Dedifferentiated amniotic fluid mesenchymal stem cell (primary cell): ENCODE measurements at regions not wholly inside any gene's neighbourhood (a gene's known extent, or its start where the extent isn't known, plus 50 kb on each side); places are given as distances from the start of the nearest gene placed in this dataset.
"Not testable (repeated sequence)": the region's sequence is repeated elsewhere in the genome, so short reads cannot be mapped to it uniquely, and the experiment has no call there.

Experiments
- DNase-seq: peaks from one replicate; pipeline ENCODE4 v3.0.0-alpha.2; 2016; ENCODE audit errors: extremely low spot score

DNA sequence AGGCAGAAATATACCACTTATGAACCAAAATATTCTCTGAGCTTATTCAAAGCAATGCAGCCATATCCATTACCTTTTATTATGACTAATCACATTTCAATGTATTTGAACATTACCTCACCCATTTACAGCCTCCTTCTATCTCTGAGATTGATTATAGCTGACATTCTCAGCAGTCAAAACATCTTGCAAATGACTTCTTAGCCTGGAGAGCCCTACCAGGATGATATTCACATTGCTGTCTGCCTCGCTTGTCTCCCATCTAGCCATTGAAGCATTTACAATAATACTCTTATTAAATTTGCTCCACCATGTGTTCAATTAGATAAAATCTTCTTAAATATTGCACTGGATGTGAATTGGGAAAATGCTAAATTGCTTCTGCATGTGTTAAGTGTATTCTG is 1879.9 kb upstream of the ACO1 start:
- DNase-seq = no peak

DNA sequence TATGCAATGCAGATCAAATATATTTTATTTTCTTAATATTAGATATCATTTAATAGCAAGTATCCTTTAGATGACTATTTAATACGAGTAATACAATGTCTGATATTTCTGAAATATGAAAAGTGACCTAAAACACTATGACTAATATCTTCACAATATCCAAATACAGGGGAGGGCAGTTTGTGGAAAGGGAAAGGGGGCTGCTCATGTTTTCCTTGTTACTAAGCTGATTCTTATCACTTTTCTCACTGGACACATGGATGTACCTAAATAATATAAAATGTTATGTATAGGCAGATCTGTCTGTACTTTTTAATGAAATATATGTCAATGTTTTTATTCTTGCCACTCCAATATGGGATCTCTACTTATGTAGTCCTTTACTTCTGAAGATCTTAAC is 1879.1 kb upstream of the ACO1 start:
- DNase-seq = no peak

DNA sequence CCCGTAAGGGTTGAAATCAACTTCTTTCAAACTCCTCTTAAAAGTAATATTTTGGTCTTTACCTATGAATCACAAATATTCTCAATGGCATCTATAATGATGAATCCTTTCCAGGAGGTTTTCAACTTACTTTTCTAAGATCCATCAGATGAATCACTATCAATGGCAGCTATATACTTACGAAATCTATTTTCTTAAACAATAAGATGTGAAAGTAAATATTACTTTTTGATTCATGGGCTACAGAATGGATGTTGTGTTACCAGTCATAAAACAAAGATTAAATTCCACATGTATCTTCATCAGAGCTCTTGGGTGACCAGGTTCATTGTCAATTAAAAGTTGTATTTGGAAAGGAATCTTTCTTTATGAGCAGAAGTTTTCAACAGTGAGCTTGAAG is 1877.7 kb upstream of the ACO1 start:
- no peak for DNase-seq

DNA sequence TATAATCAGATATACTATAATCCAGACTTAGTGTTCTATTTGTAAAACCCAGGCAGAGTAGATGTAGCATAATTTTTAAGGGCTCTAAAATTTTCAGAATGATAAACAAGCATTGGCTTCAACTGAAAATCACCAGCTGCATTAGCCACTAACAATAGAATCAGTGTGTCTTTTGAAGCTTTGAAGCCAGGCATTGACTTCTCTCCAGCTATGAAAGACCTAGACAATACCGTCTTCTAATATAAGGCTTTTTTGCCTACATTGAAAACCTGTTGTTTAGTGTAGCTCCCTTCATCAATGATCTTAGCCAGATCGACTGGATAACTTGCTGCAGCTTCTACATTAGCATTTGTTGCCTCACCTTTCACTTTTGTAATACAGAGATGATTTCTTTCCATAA is 1877.3 kb upstream of the ACO1 start:
- DNase-seq = no peak

DNA sequence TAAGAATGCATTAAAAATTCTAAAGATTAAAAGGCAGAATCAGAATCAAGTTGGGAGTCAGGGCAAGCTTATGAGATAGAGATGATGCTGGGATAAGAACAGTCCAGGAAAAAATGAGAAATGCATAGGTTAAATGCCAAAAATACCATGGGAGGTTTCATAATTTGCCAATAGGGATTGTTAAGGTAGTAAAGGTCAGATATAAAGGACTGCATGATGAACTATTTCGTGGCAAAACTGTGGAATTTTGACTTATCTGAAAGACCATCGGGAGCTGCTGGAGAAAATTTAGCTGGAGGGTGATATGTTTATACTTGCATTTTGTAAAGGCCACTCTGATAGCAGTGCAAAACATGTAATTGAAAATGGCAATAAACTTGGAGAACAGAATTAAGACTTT is 1872.8 kb upstream of the ACO1 start:
- DNase-seq = no peak

DNA sequence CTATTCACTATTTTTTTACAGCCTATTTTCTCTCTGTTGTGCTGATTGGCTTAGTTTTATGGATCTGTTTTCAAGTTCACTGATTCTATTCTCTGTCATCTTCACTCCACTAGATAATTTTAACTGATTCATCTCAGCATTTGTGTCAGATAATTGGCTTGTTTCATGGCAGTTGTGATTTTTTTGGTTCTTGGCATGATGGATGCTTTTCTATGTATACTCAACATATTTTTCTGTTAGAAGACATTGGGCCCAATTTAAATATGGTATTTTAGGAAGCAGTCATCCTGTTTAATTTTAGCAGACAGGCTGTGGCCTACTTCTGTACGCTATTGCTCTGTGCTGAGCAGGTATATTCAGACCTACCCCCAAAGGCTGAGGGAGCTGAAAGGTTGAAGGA is 1865.3 kb upstream of the ACO1 start:
- no peak for DNase-seq

DNA sequence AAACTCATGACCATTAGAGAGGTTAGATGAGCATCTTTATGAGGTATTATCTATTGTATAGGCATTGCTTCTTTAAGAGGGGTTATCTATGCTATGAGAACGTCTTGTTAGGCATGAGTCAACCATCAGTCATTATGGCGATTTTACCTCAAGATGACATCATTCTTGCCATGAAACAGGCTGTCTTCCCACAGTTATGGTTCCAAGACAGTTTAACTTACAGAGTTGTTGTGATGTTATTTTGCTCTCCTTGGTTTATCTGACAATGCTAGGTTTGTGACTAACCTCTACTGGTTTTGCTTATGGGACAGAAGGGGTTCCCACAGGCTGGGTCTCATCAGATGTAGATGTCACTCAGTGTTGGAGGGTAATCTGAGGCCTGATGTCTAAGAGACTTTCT is 1864.7 kb upstream of the ACO1 start:
- no peak for DNase-seq

DNA sequence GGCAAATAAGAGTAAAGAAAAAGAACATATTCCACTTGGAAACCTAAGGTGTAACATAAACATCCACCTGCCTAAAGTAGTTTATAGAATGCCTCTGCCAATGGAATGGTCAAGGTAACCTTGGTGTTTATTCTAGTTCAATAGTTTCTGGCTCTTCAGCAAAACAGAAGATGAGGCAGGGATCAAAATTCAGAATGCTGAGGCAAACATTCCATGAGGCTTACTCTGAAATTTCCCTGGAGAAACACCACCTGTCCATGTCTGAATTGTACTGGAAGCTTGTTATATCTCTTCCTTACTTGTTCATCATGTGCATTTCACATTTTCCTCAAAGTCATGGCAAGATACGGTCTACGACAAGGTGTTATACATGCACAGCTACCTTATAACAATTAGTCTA is 1862.4 kb upstream of the ACO1 start:
- DNase-seq = no peak

DNA sequence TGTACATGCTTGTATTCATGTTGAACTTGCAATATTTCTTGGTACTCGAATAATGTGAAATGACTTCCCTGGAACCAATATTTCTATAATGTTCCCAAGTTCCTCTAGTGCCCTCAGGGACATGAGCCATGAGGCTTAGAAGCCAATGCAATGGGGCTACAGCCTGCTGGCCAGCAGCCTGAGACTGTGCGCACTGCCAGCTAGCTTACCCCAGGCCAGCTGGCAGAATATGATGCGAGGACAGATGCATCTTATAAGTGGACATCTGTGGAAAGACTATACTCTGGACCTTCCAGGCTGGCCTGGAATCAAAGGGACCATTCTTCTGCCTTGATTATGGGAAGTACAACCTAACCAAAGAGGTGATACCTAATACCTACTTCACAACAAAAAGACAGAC is 1862.0 kb upstream of the ACO1 start:
- no peak for DNase-seq

DNA sequence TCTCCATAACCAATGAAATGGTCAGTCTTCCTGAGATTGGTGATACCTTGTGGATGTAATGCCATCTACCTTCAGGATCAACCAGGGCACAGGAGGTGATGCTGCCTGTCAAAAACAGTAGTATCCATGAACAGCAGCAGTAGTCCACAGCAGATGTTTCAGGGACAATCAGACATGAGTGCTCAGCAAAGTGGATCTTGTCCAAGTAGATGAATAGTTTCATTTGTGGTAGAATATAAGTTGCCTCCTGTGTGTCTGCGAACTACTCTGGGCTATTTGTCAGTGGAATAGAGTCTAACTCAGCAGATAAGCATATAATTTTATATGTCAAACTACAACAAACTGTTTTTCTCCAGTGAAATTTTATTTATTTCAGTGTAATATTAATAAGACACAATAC is 1860.1 kb upstream of the ACO1 start:
- no peak for DNase-seq

DNA sequence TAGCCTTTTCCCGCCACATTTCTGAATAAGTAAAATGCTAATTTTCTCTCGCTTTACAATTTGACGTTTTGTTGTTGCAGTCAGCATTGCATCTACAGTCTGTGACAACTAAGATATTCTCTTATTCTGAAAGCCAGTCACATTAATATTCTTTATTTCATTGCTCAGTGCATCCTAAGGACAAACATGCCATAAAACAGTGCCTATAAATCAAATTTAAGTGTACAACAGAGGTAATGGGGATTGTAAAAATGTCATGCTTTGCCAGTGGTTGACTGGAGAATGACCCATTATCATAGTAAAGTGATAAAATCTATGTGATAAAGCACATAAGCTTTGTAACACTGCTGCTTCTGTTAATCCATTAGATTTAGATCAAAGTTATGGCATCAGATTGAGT is 1850.0 kb upstream of the ACO1 start:
- no peak for DNase-seq

DNA sequence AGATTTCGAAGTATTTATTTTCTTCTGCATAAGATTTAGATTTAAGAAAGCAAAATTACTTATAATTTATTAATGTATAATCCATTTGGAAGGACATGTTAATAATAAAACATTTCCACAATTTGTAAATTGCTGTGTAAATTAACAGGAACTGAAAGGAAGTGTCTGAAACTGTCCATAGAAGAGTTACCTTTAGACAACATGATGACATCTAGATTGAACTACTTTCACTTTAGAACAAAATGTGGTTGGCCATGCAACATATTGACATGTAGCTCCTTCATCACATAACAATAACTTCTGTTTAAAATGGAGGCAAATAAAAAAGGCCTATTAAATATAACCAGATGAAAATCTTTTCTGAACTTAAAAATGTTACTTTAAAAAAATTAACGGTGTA is 1849.5 kb upstream of the ACO1 start:
- DNase-seq = no peak

DNA sequence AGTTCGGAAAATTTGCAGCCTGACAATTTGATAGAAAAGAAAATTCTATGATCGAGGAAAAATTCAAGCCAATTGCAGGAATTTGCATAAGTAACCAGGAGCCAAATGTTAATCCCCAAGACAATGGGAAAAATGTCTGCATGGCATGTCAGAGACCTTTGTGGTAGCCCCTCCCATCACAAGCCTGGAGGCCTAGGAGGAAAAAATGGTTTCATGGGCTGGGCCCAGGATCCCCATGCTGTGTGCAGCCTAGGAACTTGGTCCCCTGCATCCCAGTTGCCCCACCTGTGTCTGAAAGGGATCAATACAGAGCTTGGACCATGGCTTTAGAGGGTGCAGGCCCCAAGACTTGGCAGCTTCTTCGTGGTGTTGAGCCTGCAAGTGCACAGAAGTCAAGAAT is 1847.9 kb upstream of the ACO1 start:
- no peak for DNase-seq

DNA sequence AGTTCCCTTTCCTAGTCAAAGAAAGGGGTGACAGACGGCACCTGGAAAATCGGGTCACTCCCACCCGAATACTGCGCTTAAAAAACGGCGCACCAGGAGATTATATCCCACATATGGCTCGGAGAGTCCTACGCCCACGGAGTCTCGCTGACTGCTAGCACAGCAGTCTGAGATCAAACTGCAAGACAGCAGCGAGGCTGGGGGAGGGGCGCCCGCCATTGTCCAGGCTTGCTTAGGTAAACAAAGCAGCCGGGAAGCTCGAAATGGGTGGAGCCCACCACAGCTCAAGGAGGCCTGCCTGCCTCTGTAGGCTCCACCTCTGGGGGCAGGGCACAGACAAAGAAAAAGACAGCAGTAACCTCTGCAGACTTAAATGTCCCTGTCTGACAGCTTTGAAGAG is 1844.7 kb upstream of the ACO1 start:
- not testable (repeated sequence) for DNase-seq

DNA sequence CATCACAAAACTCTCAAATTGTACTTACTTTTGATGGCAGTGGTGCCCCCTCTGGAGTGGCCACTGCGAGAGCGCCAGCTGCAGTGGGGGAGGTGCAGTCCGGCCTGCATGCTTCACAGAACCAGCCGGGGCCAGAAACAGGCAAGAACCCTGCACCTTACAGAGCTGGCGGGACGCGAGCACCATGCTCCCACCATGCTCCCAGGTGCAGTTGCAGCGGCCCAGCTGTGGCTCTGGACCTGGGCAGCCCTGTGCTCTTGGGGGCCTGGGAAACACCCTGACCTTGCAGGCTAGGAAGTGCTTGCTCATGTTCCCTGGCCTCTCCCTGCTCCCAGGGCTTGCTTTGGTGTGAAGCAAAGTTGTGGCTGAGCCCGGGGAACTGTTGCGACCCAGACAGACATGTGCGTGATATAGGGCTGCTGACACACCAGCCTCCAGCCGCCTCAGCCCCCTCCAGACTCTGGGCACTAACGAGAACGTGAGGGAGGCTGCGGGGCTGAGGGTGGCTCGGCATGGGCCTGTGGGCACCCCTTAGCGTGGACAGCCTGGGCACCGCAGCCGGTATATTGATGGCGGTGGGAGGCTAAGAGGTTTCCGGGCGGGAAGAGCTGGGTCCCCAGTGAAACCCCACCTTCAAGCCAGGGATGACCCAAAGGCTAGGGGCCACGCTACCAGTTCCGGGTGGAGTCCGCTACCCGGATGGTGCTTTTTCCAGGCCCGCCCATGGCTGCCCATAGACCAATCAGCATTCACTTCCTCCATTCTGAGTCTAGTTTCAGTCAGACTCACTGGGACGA is 1809.9 kb upstream of the ACO1 start:
- DNase-seq = no peak

DNA sequence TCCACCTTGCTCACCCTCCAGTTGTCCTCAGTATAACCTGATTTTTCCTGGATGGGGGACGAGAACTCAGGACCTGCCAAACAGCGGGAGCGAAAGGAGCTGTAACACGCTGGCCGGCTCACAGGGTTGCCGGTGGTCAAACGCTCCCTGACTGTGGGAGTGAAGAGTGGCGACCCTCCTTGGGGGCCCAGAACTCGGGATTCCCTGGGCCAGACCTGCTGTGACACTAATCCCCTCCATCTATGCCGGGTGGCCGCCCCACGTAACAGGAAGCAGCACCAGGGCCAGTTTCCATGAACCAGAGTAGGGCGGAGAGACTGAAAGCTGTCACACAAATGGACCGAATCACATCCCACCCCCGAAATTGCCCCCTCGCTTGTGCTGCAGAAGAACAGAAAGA is 1809.2 kb upstream of the ACO1 start:
- no peak for DNase-seq

DNA sequence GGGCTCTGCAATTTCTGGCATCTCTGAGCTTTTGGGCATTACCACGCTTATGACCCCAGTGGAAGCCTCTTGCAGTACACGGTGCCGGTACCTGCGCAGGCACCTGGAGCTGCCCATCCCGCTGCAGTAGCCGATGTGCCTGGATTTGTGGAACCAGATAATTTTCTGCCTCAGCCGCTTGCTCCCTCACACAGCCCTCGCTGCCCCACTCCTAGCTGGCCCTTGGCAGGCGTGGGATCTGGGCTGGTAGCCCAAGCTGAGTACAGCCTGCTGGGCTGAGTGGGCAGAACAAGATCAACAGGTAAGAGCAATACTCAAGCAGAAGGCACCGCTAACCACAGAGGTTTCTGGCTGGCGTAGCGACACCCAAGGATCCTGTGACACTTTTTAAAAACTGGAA is 1808.8 kb upstream of the ACO1 start:
- DNase-seq = no peak

DNA sequence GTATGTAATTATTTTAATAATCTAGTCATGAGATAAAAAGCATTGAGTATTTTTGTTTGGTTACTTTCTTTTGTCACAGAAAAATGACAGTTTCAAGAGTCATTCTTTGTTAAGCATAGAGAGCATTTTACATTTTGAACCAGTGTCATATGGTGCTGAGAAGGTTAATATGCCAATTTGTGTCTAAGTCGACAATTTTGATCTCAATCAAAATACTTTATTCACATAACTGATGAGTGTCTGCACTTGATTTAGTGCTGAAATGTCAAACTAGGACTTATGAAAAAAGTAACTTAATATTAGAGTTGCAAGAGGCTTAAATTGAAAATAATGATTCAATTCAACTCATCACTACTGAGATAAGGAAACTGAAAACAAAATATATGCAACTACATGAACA is 1804.6 kb upstream of the ACO1 start:
- DNase-seq = no peak

DNA sequence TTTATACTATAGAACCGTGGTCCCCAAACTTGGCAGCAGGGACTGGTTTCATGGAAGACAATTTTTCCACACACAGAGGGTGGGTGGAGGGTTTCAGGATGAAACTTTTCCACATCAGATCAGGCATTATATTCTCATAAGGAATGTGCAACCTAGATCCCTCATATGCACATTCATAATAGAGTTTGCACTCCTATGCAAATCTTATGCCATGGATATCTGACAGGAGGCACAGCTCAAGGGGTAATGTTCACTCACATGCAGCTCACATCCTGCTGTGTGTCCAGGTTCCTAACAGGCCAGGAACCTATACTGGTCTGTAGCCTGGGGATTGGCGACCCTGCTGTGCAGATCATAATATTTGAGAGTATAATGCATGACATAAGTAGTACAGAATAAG is 1802.2 kb upstream of the ACO1 start:
- DNase-seq = no peak

DNA sequence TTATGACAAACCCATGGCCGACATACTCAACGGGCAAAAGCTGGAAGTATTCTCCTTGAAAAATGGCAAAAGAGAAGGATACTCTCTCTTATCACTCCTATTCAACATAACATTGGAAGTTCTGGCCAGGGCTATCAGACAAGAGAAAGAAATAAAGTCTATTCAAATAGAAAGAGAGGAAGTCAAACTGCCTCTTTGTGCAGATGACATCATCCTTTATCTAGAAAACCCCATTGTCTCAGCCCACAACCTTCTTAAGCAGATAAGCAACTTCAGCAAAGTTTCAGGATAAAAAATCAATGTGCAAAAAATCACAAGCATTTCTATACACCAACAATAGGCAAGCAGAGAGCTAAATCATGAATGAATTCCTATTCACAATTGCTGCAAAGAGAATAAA is 1799.9 kb upstream of the ACO1 start:
- DNase-seq = no peak

DNA sequence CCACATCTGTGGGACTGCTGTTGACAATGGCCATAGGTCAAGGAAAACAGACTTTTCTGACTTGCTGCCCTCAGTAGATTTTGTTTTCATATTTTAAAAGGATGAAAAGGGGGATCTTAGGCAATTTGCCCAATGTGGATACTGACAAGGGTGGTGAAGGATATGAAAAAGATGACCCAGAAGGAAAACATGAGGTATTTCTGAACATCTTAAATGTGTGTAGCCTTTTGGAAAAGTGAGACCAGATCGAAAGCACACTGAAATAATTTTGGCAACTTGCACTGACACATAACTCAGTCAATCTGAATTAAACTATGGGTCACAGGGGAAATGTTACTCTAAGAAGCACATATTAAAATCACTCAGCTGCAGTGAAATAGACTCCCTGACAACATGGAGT is 1793.0 kb upstream of the ACO1 start:
- no peak for DNase-seq

DNA sequence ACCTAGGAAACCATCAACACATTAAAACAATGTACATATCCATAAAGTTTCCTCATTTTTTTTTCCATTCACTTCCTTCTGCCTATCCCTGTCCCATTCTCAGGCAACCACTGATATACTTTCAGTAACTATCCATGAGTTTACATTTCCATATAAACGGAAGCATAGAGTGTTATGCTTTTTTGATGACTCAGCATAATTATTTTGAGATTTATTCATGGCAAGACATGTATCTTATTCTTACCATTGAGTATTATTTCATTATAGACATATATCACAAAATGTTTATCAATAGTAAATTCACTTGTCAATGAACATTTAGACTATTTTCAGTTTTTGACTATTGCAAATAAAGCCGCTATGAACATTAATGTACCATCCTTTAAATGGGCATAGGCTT is 1786.8 kb upstream of the ACO1 start:
- DNase-seq = no peak

DNA sequence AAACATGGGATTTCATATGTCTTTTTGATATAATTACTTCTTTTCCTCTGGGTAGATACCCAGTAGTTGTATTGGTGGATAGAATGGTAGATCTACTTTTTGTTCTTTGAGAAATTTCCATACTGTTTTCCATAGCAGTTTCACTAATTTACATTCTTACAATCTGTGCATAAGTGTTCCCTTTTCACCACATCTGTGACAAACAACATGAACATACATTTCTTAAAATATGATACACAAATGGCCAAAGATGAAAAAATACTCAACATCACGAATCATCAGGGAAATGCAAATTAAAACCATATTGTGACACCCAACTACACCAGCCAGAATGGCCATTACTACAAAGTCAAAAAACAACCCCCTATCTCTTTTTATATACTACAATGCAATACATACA is 1778.5 kb upstream of the ACO1 start:
- no peak for DNase-seq

DNA sequence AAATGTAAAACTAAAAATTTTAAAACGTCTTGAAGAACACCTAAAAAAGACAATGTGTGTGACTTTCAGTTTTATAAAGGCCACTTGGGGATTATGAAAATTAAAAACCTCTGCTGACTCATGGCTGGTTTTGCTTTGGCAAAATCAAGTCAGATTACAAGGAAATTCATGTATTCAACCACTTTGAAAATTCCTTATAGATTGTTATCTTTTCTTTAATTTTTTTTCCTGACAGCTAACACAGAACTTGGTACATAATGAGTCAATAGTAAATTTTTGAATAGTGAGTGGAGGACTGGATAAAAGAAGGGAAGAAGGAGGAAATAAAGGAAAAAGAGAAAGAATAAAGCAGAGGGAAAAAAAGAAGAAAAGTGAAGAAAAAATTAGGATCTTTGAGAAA is 1774.7 kb upstream of the ACO1 start:
- no peak for DNase-seq
